Tibial nerve (tissue), 4 donors: ENCODE measurements at regions not wholly inside any gene's neighbourhood (a gene's known extent, or its start where the extent isn't known, plus 50 kb on each side); places are given as distances from the start of the nearest gene placed in this dataset.

Source experiments
- EP300 ChIP-seq, 2 donors: sonication (generic); formaldehyde crosslinking; IDR thresholded peaks; one replicate each; pipeline ENCODE4 v1.6.1; 2017; ENCODE audit warnings: antibody characterized with exemption in 2 of 2, mild to moderate bottlenecking in 1 of 2
- TF ChIP-seq, protein P1 (sequence below), 5 experiments: fragments of 200-600 bp in 3 of 5; fragments of 450-650 bp in 2 of 5; sonication (generic) in 3 of 5; IDR thresholded peaks; one replicate each; pipeline ENCODE4 v1.5.1; 2016 to 2019; ENCODE audit warnings: antibody characterized with exemption in 5 of 5, mild to moderate bottlenecking in 3 of 5, moderate library complexity in 2 of 5

DNA sequence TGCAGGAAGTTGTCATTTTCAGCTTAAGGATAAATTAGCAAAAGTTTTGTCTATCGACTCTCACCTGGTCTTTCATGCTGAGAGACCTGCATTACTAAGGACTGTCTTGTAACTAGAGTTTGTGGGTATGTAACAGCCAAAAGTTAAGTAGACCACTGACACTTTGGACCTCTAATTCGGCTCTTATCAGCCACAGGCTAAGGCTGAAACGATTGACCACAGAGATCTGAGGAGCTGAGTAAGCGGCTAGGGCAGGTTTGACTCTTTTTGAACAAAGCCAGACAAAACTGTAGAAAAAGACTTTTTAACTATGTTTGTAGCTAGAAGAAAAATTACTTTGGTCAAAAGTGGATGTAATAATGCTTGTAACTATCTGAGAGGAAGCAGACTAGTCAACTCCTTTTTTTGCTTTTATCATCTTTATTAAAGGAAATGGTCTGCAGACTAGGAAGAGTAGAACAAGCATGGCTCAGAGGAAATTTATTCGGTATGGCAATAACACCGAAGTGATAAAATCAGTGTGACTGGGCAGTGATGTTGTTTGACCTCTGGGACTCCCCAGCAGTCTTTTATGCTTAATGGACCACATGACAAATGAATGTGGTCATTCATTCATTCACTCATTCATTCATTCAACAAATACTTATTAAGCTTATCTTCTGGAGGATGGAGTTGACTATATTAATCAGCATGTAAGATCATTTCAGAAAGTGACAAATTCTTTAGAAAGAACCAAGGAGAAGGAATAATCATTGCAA lies 725.0 kb upstream of the HS3ST5 start:
- TF ChIP-seq, protein P1, sequence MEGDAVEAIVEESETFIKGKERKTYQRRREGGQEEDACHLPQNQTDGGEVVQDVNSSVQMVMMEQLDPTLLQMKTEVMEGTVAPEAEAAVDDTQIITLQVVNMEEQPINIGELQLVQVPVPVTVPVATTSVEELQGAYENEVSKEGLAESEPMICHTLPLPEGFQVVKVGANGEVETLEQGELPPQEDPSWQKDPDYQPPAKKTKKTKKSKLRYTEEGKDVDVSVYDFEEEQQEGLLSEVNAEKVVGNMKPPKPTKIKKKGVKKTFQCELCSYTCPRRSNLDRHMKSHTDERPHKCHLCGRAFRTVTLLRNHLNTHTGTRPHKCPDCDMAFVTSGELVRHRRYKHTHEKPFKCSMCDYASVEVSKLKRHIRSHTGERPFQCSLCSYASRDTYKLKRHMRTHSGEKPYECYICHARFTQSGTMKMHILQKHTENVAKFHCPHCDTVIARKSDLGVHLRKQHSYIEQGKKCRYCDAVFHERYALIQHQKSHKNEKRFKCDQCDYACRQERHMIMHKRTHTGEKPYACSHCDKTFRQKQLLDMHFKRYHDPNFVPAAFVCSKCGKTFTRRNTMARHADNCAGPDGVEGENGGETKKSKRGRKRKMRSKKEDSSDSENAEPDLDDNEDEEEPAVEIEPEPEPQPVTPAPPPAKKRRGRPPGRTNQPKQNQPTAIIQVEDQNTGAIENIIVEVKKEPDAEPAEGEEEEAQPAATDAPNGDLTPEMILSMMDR (IDR thresholded peaks at IDR 0.05): no peak
- no peak for TF ChIP-seq EP300 (IDR thresholded peaks at IDR 0.05)
